SK-N-SH (cell line): ENCODE measurements at regions not wholly inside any gene's neighbourhood (a gene's known extent, or its start where the extent isn't known, plus 50 kb on each side); places are given as distances from the start of the nearest gene placed in this dataset.

ENCODE experiments used
- CTCF ChIA-PET: fragments of 300-600, 350-600 bp; formaldehyde crosslinking; extraction: SDS; loops from one replicate; lab custom pipeline; 2021; lab: Yijun Ruan, JAX
- POLR2A ChIA-PET: fragments of 350-600 bp; sonication (Branson Sonifier 250); formaldehyde crosslinking; extraction: SDS; loops from one replicate; lab custom pipeline; 2020; ENCODE audit warnings: antibody characterized with exemption, inconsistent platforms; lab: Yijun Ruan, JAX
- DNase-seq: peaks from one replicate; pipeline ENCODE4 v3.0.0; 2012
- H2AFZ ChIP-seq: fragments of 200-600 bp; sonication (generic); 2 replicates; pipeline ENCODE4 v1.8.1; 2016; ENCODE audit warnings: antibody characterized with exemption, mild to moderate bottlenecking, low read depth
- H3F3A ChIP-seq: fragments of 200-600 bp; sonication (generic); replicated peaks from 2 replicates; pipeline ENCODE3; 2016; ENCODE audit warnings: antibody characterized with exemption, mild to moderate bottlenecking; ENCODE audit not compliant: insufficient read depth
- H3K27ac ChIP-seq, 2 experiments: fragments of 200-500 bp in 1 of 2; fragments of 200-600 bp in 1 of 2; sonication (Bioruptor generic) in 1 of 2; sonication (generic), shearing (Covaris generic) in 1 of 2; 2 replicates each; pipeline versions ENCODE4 v1.5.1 to v1.6.1; 2014 to 2016; ENCODE audit warnings: low read depth in 2 of 2, inconsistent platforms in 1 of 2, low read length in 1 of 2, mild to moderate bottlenecking in 1 of 2, mixed read lengths in 1 of 2
- H3K27me3 ChIP-seq: fragments of 200-600 bp; sonication (generic), shearing (Covaris generic); 2 replicates; pipeline ENCODE4 v1.6.1; 2016; ENCODE audit warnings: mixed run types; ENCODE audit not compliant: insufficient read depth
- H3K36me3 ChIP-seq, 2 experiments: fragments of 200-500 bp in 1 of 2; fragments of 200-600 bp in 1 of 2; sonication (Bioruptor generic) in 1 of 2; sonication (generic) in 1 of 2; replicated peaks in 1 of 2; 2 replicates each; pipeline versions ENCODE3 to v1.5.1; 2014 to 2016; ENCODE audit warnings: low read length in 1 of 2, mild to moderate bottlenecking in 1 of 2; ENCODE audit not compliant: insufficient read depth in 2 of 2, control insufficient read depth in 1 of 2
- H3K4me1 ChIP-seq, 2 experiments: fragments of 200-500 bp in 1 of 2; fragments of 200-600 bp in 1 of 2; sonication (Bioruptor generic) in 1 of 2; sonication (generic), shearing (Covaris generic) in 1 of 2; 2 replicates each; pipeline versions ENCODE4 v1.5.1 to v1.6.1; 2014 to 2016; ENCODE audit warnings: low read depth in 1 of 2, low read length in 1 of 2, mixed run types in 1 of 2; ENCODE audit not compliant: insufficient read depth in 2 of 2, control insufficient read depth in 1 of 2
- H3K4me2 ChIP-seq: fragments of 200-600 bp; sonication (generic), shearing (Covaris generic); 2 replicates; pipeline ENCODE4 v1.6.1; 2017; ENCODE audit warnings: mixed run types
- H3K4me3 ChIP-seq, 2 experiments: fragments of 200-500 bp in 1 of 2; fragments of 200-600 bp in 1 of 2; sonication (Bioruptor generic) in 1 of 2; sonication (generic), shearing (Covaris generic) in 1 of 2; 2 replicates each; pipeline versions ENCODE4 v1.5.1 to v1.8.1; 2014 to 2016; ENCODE audit warnings: low read depth in 2 of 2, inconsistent platforms in 1 of 2, low read length in 1 of 2, mild to moderate bottlenecking in 1 of 2, mixed read lengths in 1 of 2, moderate library complexity in 1 of 2
- H3K79me2 ChIP-seq: fragments of 200-600 bp; sonication (generic); 2 replicates; pipeline ENCODE4 v1.8.1; 2017; ENCODE audit warnings: mild to moderate bottlenecking; ENCODE audit not compliant: insufficient read depth
- H3K9ac ChIP-seq: fragments of 200-600 bp; sonication (generic); 2 replicates; pipeline ENCODE4 v1.6.1; 2017; ENCODE audit warnings: mixed run types
- H3K9me2 ChIP-seq: fragments of 200-600 bp; sonication (generic); 2 replicates; pipeline ENCODE4 v1.6.1; 2017; ENCODE audit warnings: mixed run types
- H3K9me3 ChIP-seq: fragments of 200-600 bp; sonication (generic); 2 replicates; pipeline ENCODE4 v1.6.1; 2017; ENCODE audit warnings: mixed run types, mild to moderate bottlenecking, moderate library complexity
- H4K20me1 ChIP-seq: fragments of 200-600 bp; sonication (generic); 2 replicates; pipeline ENCODE4 v1.6.1; 2017; ENCODE audit warnings: mild to moderate bottlenecking, mixed run types; ENCODE audit not compliant: insufficient read depth
- CHD2 ChIP-seq: fragments of 150-350 bp; IDR thresholded peaks from 2 replicates; pipeline ENCODE4 v1.6.1; 2018; ENCODE audit warnings: low read length; ENCODE audit not compliant: partially characterized antibody
- ELF1 ChIP-seq: IDR thresholded peaks from 2 replicates; pipeline ENCODE4 v1.4.0; 2012
- EP300 ChIP-seq, 2 experiments: IDR thresholded peaks; 2 replicates each; pipeline versions ENCODE4 v1.4.0 to v1.6.1; 2012; ENCODE audit warnings: borderline replicate concordance in 1 of 2, low read depth in 1 of 2, low read length in 1 of 2
- NFIC ChIP-seq: IDR thresholded peaks from 2 replicates; pipeline ENCODE4 v1.4.0; 2012; ENCODE audit warnings: borderline replicate concordance
- NRF1 ChIP-seq: IDR thresholded peaks from 2 replicates; pipeline ENCODE4 v1.6.1; 2012; ENCODE audit warnings: low read depth, mild to moderate bottlenecking, low read length
- PBX3 ChIP-seq: IDR thresholded peaks from 2 replicates; pipeline ENCODE4; 2012
- POLR2AphosphoS5 ChIP-seq: IDR thresholded peaks from 2 replicates; pipeline ENCODE4 v1.6.1; 2012; ENCODE audit warnings: low read depth, low read length
- RAD21 ChIP-seq: IDR thresholded peaks from 2 replicates; pipeline ENCODE4 v1.6.1; 2012; ENCODE audit warnings: mild to moderate bottlenecking, low read length
- RXRA ChIP-seq: IDR thresholded peaks from 2 replicates; pipeline ENCODE4 v1.4.0; 2012; ENCODE audit warnings: low read depth, mild to moderate bottlenecking, borderline replicate concordance
- SIN3A ChIP-seq: IDR thresholded peaks from 2 replicates; pipeline ENCODE4 v1.6.1; 2012; ENCODE audit warnings: low read depth, mild to moderate bottlenecking, low read length, moderate library complexity, borderline replicate concordance
- TAF1 ChIP-seq: IDR thresholded peaks from 2 replicates; pipeline ENCODE4 v1.6.1; 2012; ENCODE audit warnings: low read depth, mild to moderate bottlenecking, low read length, moderate library complexity, borderline replicate concordance
- WGBS: methylation state at CpG from one replicate; pipeline ENCODE4 v1.1.6; 2017; ENCODE audit warnings: low lambda C conversion rate; 5-methylcytosine and 5-hydroxymethylcytosine counted together
- TF ChIP-seq, protein P1 (sequence below): IDR thresholded peaks from 2 replicates; pipeline ENCODE4 v1.4.0; 2012; ENCODE audit warnings: low read depth, borderline replicate concordance
- TF ChIP-seq, protein P2 (sequence below): IDR thresholded peaks from 2 replicates; pipeline ENCODE4 v1.6.1; 2012; ENCODE audit warnings: mild to moderate bottlenecking, low read depth, low read length, moderate library complexity
- TF ChIP-seq, protein P3 (sequence below): IDR thresholded peaks from 2 replicates; pipeline ENCODE4 v1.4.0; 2012; ENCODE audit warnings: low read depth, borderline replicate concordance

DNA sequence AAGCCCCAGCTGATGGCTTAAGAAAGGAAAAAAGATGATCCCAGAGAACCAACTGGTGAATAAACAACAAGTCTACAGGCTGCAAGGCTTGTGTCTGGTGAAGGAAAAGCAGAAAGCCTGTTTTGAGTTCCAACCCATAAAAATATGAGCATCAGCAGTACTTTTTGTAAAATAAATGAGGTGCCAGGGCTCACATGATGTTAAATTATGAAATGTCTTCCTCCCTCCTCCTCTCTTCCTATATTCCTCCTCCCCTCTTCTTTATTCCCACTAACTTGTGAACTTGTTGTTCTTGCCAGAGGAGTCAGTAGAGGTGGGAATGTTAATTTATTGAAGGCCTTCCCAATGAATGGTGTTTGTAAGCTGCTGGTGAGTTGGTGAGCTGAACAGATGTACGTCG, 212.2 kb upstream of the CDH11 start:
- Histone ChIP-seq H3K79me2 (no peaks in the 10 kb centered on the region), H2AFZ (no peak overlapping the region), H3K27me3 (no peaks in the 10 kb centered on the region), H3K4me1 (peaks cover 0 to 21% of the 10 kb centered on the region in 2 experiments; a peak in 3 of 4 replicates), H3K9me3 (no peaks in the 10 kb centered on the region), H3K9me2 (no peaks in the 10 kb centered on the region)
- 77% methylated on average over 2 of the region's 2 CpGs for WGBS
- TF ChIP-seq ELF1 (no peak), CHD2 (no peak), TAF1 (no peak), RAD21 (no peak), RXRA (no peak), EP300 (IDR thresholded peaks at IDR 0.05; ENCODE audit: borderline replicate concordance in 1 of 2, low read depth in 1 of 2, low read length in 1 of 2) (no peak), NRF1 (no peak), SIN3A (no peak), PBX3 (no peak), NFIC (no peak), POLR2AphosphoS5 (no peak)
- TF ChIP-seq, protein P1, sequence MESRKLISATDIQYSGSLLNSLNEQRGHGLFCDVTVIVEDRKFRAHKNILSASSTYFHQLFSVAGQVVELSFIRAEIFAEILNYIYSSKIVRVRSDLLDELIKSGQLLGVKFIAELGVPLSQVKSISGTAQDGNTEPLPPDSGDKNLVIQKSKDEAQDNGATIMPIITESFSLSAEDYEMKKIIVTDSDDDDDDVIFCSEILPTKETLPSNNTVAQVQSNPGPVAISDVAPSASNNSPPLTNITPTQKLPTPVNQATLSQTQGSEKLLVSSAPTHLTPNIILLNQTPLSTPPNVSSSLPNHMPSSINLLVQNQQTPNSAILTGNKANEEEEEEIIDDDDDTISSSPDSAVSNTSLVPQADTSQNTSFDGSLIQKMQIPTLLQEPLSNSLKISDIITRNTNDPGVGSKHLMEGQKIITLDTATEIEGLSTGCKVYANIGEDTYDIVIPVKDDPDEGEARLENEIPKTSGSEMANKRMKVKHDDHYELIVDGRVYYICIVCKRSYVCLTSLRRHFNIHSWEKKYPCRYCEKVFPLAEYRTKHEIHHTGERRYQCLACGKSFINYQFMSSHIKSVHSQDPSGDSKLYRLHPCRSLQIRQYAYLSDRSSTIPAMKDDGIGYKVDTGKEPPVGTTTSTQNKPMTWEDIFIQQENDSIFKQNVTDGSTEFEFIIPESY, result no peak
- TF ChIP-seq, protein P2, sequence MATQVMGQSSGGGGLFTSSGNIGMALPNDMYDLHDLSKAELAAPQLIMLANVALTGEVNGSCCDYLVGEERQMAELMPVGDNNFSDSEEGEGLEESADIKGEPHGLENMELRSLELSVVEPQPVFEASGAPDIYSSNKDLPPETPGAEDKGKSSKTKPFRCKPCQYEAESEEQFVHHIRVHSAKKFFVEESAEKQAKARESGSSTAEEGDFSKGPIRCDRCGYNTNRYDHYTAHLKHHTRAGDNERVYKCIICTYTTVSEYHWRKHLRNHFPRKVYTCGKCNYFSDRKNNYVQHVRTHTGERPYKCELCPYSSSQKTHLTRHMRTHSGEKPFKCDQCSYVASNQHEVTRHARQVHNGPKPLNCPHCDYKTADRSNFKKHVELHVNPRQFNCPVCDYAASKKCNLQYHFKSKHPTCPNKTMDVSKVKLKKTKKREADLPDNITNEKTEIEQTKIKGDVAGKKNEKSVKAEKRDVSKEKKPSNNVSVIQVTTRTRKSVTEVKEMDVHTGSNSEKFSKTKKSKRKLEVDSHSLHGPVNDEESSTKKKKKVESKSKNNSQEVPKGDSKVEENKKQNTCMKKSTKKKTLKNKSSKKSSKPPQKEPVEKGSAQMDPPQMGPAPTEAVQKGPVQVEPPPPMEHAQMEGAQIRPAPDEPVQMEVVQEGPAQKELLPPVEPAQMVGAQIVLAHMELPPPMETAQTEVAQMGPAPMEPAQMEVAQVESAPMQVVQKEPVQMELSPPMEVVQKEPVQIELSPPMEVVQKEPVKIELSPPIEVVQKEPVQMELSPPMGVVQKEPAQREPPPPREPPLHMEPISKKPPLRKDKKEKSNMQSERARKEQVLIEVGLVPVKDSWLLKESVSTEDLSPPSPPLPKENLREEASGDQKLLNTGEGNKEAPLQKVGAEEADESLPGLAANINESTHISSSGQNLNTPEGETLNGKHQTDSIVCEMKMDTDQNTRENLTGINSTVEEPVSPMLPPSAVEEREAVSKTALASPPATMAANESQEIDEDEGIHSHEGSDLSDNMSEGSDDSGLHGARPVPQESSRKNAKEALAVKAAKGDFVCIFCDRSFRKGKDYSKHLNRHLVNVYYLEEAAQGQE, result no peak
- TF ChIP-seq, protein P3, sequence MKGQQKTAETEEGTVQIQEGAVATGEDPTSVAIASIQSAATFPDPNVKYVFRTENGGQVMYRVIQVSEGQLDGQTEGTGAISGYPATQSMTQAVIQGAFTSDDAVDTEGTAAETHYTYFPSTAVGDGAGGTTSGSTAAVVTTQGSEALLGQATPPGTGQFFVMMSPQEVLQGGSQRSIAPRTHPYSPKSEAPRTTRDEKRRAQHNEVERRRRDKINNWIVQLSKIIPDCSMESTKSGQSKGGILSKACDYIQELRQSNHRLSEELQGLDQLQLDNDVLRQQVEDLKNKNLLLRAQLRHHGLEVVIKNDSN, result no peak
- TF ChIP-seq, all 33 proteins: peak for 0
- POLR2A ChIA-PET, result no interaction called here
- Histone ChIP-seq H3K9ac (no peak overlapping the region), H3K4me3 (no peak overlapping the region), H3K27ac (no peak overlapping the region), H4K20me1 (no peaks in the 10 kb centered on the region), H3F3A (peaks cover 8% of the 10 kb centered on the region), H3K4me2 (no peak overlapping the region), H3K36me3 (no peaks in the 10 kb centered on the region)
- CTCF ChIA-PET, result no interaction called here
- DNase-seq, result no peak
